ENCODE measurements at regions not wholly inside any gene's neighbourhood (a gene's known extent, or its start where the extent isn't known, plus 50 kb on each side); places are given as distances from the start of the nearest gene placed in this dataset.
"Not testable (repeated sequence)": the region's sequence is repeated elsewhere in the genome, so short reads cannot be mapped to it uniquely, and the experiment has no call there.

DNA sequence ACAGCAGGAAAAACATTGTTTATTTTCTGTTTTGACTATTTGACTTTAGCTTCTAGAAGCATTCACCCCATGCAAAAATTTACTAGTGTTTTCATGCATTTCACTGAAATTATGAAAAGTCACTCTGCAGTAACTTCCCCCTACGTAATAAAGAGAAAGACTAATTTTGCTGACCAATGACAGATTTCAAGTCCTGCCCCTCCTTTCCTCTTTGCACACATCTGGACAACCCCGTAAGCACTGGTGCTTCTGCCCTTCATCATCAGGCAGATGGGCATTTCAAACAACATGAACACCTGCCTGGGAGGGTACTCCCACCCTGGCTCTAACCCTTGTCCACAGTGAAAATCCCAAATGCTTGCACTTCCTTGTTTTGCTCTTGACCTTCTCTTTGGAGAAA is 815.0 kb upstream of the ID2 start:
- H3K4me3 ChIP-seq, result no peak overlapping the region
- TF ChIP-seq, protein P1, sequence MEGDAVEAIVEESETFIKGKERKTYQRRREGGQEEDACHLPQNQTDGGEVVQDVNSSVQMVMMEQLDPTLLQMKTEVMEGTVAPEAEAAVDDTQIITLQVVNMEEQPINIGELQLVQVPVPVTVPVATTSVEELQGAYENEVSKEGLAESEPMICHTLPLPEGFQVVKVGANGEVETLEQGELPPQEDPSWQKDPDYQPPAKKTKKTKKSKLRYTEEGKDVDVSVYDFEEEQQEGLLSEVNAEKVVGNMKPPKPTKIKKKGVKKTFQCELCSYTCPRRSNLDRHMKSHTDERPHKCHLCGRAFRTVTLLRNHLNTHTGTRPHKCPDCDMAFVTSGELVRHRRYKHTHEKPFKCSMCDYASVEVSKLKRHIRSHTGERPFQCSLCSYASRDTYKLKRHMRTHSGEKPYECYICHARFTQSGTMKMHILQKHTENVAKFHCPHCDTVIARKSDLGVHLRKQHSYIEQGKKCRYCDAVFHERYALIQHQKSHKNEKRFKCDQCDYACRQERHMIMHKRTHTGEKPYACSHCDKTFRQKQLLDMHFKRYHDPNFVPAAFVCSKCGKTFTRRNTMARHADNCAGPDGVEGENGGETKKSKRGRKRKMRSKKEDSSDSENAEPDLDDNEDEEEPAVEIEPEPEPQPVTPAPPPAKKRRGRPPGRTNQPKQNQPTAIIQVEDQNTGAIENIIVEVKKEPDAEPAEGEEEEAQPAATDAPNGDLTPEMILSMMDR (IDR thresholded peaks at IDR 0.05; ENCODE audit: low read depth, low read length), result no peak
- no peak for DNase-seq (ENCODE audit: low read depth in 1 of 2, low spot score in 1 of 2)
- peaks cover 2% of the 10 kb centered on the region for H3K27me3 ChIP-seq
- no peak overlapping the region for H3K27ac ChIP-seq
- no peaks in the 10 kb centered on the region for H3K36me3 ChIP-seq
- H3K4me1 ChIP-seq (ENCODE audit: low read depth), result no peaks in the 10 kb centered on the region
- H3K9me3 ChIP-seq (ENCODE audit: low read depth), result no peaks in the 10 kb centered on the region

- Histone ChIP-seq H3K27me3 (peaks cover 3% of the 10 kb centered on the region), H3K4me1 (ENCODE audit: low read depth) (no peaks in the 10 kb centered on the region)
- TF ChIP-seq, protein P1 (IDR thresholded peaks at IDR 0.05; ENCODE audit: low read depth, low read length), result no peak
Measured at GRCh38 chr2:7867867-7868266, 814.0 kb upstream of the ID2 start.

GRCh38 chr2:7868836-7869235 is 813.0 kb upstream of the ID2 start:
- no peak for DNase-seq (ENCODE audit: low read depth in 1 of 2, low spot score in 1 of 2)

More at GRCh38 chr2:7867867-7868266, 814.0 kb upstream of the ID2 start:
- H3K4me3 ChIP-seq, result no peak overlapping the region
- no peak for DNase-seq (ENCODE audit: low read depth in 1 of 2, low spot score in 1 of 2)
- no peak overlapping the region for H3K27ac ChIP-seq
- no peaks in the 10 kb centered on the region for H3K36me3 ChIP-seq
- no peaks in the 10 kb centered on the region for H3K9me3 ChIP-seq (ENCODE audit: low read depth)

GRCh38 chr2:7876445-7876844 is 805.4 kb upstream of the ID2 start:
- Histone ChIP-seq H3K27me3 (peaks cover 13% of the 10 kb centered on the region), H3K4me1 (ENCODE audit: low read depth) (peaks cover 13% of the 10 kb centered on the region)
- H3K4me3 ChIP-seq; H3K27ac ChIP-seq; DNase-seq (ENCODE audit: low read depth in 1 of 2, low spot score in 1 of 2); H3K36me3 ChIP-seq; H3K9me3 ChIP-seq (ENCODE audit: low read depth): not testable (repeated sequence)

More at GRCh38 chr2:7868836-7869235, 813.0 kb upstream of the ID2 start:
- Histone ChIP-seq H3K4me3 (no peak overlapping the region), H3K4me1 (ENCODE audit: low read depth) (no peaks in the 10 kb centered on the region), H3K9me3 (ENCODE audit: low read depth) (no peaks in the 10 kb centered on the region), H3K27ac (no peak overlapping the region), H3K36me3 (no peaks in the 10 kb centered on the region), H3K27me3 (peaks cover 3% of the 10 kb centered on the region)
- TF ChIP-seq, protein P1 (IDR thresholded peaks at IDR 0.05; ENCODE audit: low read depth, low read length), result no peak

DNA sequence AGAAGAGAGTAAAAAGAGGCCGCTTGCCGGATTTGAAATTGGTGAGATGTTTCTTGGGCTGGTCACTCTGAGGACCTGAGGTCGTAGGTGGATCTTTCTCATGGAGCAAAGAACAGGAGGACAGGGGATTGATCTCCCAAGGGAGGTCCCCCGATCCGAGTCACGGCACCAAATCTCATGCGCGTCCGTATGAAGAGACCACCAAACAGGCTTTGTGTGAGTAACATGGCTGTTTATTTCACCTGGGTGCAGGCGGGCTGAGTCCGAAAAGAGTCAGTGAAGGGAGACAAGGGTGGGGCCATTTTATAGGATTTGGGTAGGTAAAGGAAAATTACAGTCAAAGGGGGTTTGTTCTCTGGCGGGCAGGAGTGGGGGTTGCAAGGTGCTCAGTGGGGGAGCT is 803.6 kb upstream of the ID2 start:
- not testable (repeated sequence) for H3K27ac ChIP-seq; H3K4me3 ChIP-seq; H3K36me3 ChIP-seq; DNase-seq (ENCODE audit: low read depth in 1 of 2, low spot score in 1 of 2); H3K9me3 ChIP-seq (ENCODE audit: low read depth)
- Histone ChIP-seq H3K27me3 (peaks cover 10% of the 10 kb centered on the region), H3K4me1 (ENCODE audit: low read depth) (peaks cover 13% of the 10 kb centered on the region)

DNA sequence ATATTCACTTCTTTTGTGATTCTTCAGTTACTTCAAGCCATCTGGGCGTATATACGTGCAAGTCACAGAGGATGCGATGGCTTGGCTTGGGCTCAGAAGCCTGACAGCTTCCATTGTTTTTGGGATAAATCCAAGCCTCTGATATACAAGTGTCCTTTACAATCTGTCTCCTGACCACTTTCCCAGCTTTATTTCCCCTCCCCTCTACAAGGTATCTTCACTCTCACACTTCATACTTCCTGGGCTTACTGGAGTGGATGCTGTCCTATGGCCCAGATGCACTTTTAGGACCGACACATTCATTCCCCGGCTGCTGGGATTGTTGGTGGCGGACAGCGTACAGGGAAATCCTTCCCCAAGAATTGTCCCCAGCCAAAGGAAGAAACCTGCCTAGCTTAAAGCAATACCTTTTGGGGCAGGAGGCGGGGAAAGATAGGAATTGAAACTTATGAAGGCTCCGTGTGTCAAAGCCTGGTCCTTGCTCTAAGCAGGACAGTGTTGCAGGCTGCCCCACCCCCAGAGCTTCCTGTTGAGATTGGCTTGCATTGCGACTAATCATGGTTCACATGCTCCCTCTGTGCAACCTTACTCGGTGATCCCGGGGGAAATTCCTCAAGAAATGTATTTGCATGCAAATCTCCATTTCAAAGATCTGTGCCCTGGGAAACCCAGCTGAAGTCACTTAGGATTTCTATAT is 802.9 kb upstream of the ID2 start:
- Histone ChIP-seq H3K36me3 (no peaks in the 10 kb centered on the region), H3K9me3 (ENCODE audit: low read depth) (no peaks in the 10 kb centered on the region), H3K4me1 (ENCODE audit: low read depth) (peaks cover 13% of the 10 kb centered on the region), H3K27me3 (peaks cover 10% of the 10 kb centered on the region), H3K27ac (no peak overlapping the region), H3K4me3 (no peak overlapping the region)
- TF ChIP-seq, protein P1 (IDR thresholded peaks at IDR 0.05; ENCODE audit: low read depth, low read length), result no peak
- DNase-seq (ENCODE audit: low read depth in 1 of 2, low spot score in 1 of 2), result peak; percentile 9 to 16
